GM13976 (cell line): ENCODE measurements at regions not wholly inside any gene's neighbourhood (a gene's known extent, or its start where the extent isn't known, plus 50 kb on each side); places are given as distances from the start of the nearest gene placed in this dataset.

Experiments
- DNase-seq: peaks from one replicate; pipeline ENCODE4 v3.0.0; 2012; ENCODE audit warnings: low spot score
- CTCF ChIP-seq: IDR thresholded peaks from 2 replicates; pipeline ENCODE4 v1.5.1; 2012; ENCODE audit warnings: borderline replicate concordance, mild to moderate bottlenecking; ENCODE audit not compliant: insufficient read depth; ENCODE audit errors: extremely low read depth, missing control alignments, control extremely low read depth
- in situ Hi-C: fragments of 300-500 bp; cut with MboI; formaldehyde crosslinking; loops from one replicate; pipeline ENCODE4 v1.12.0; 2022; ENCODE audit warnings: low sequenced_read_pairs, mixed read lengths, inconsistent platforms; ENCODE audit not compliant: unreplicated experiment

GRCh38 chr13:54750521-54750920 is 1721.9 kb downstream of the OLFM4 start:
- TF ChIP-seq CTCF: no peak
- no peak for DNase-seq
- in situ Hi-C loops: no loop called here

- DNase-seq: no peak
- in situ Hi-C loops: no loop called here
- no peak for TF ChIP-seq CTCF
Observed at GRCh38 chr13:54758795-54759194, 1730.2 kb downstream of the OLFM4 start.

GRCh38 chr13:54768214-54768613 is 1739.6 kb downstream of the OLFM4 start:
- no peak for DNase-seq
- in situ Hi-C loops: no loop called here
- TF ChIP-seq CTCF: no peak

- in situ Hi-C loops: no loop called here
- no peak for DNase-seq
- no peak for TF ChIP-seq CTCF
Observed at GRCh38 chr13:54775501-54776191, 1747.0 kb downstream of the OLFM4 start.

GRCh38 chr13:54787754-54788153 is 1759.1 kb downstream of the OLFM4 start:
- TF ChIP-seq CTCF: no peak
- in situ Hi-C loops: no loop called here
- no peak for DNase-seq

GRCh38 chr13:54799621-54800226 is 1771.1 kb downstream of the OLFM4 start:
- no peak for TF ChIP-seq CTCF
- in situ Hi-C loops: no loop called here
- no peak for DNase-seq

- DNase-seq: no peak
- no peak for TF ChIP-seq CTCF
- in situ Hi-C loops: no loop called here
Observed at GRCh38 chr13:54802226-54802625, 1773.6 kb downstream of the OLFM4 start.
